ENCODE measurements at regions not wholly inside any gene's neighbourhood (a gene's known extent, or its start where the extent isn't known, plus 50 kb on each side); places are given as distances from the start of the nearest gene placed in this dataset.
A peak's percentile ranks its signal among the peaks of the same experiment; 100 is the strongest.
"Not testable (repeated sequence)": the region's sequence is repeated elsewhere in the genome, so short reads cannot be mapped to it uniquely, and the experiment has no call there.

GRCh38 chr6:100078509-100078908 is 84.5 kb upstream of the MCHR2 start:
- TF ChIP-seq ZFX (IDR thresholded peaks at IDR 0.05), result no peak
- TF ChIP-seq, protein P1, sequence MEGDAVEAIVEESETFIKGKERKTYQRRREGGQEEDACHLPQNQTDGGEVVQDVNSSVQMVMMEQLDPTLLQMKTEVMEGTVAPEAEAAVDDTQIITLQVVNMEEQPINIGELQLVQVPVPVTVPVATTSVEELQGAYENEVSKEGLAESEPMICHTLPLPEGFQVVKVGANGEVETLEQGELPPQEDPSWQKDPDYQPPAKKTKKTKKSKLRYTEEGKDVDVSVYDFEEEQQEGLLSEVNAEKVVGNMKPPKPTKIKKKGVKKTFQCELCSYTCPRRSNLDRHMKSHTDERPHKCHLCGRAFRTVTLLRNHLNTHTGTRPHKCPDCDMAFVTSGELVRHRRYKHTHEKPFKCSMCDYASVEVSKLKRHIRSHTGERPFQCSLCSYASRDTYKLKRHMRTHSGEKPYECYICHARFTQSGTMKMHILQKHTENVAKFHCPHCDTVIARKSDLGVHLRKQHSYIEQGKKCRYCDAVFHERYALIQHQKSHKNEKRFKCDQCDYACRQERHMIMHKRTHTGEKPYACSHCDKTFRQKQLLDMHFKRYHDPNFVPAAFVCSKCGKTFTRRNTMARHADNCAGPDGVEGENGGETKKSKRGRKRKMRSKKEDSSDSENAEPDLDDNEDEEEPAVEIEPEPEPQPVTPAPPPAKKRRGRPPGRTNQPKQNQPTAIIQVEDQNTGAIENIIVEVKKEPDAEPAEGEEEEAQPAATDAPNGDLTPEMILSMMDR (conservative IDR thresholded peaks at IDR 0.05), result peak; percentile 70

DNA sequence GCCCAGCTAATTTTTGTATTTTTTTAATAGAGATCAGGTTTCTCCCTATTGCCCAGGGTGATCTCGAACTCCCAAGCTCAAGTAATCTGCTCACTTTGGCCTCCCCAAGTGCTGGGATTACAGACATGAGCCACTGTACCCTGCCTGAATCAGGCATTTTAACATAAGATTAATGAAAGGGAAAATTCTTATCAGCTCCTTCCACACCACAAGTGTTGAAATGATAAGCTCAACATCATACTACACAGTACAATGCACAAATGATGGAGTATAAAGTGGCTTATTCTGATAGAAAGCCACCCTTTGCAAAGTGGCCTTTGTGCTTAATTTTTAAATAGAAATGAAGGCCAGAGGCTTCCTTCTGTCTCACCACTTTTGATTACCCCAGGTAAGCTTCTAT is 71.3 kb upstream of the MCHR2 start:
- TF ChIP-seq ZFX (IDR thresholded peaks at IDR 0.05), result no peak
- TF ChIP-seq, protein P1 (conservative IDR thresholded peaks at IDR 0.05), result no peak
- no peak overlapping the region for H3K27ac ChIP-seq

More at GRCh38 chr6:100078509-100078908, 84.5 kb upstream of the MCHR2 start:
- H3K27ac ChIP-seq, result no peak overlapping the region

- H3K27ac ChIP-seq, result no peak overlapping the region
- no peak for TF ChIP-seq ZFX (IDR thresholded peaks at IDR 0.05)
- TF ChIP-seq, protein P1 (conservative IDR thresholded peaks at IDR 0.05), result no peak
Observed at GRCh38 chr6:100062621-100063020, 68.6 kb upstream of the MCHR2 start.

- TF ChIP-seq, protein P1 (conservative IDR thresholded peaks at IDR 0.05), result no peak
- no peak for TF ChIP-seq ZFX (IDR thresholded peaks at IDR 0.05)
- H3K27ac ChIP-seq, result no peak overlapping the region
Observed at GRCh38 chr6:100057941-100058340, 63.9 kb upstream of the MCHR2 start.

- no peak overlapping the region for H3K27ac ChIP-seq
- no peak for TF ChIP-seq ZFX (IDR thresholded peaks at IDR 0.05)
- TF ChIP-seq, protein P1 (conservative IDR thresholded peaks at IDR 0.05), result no peak
Observed at GRCh38 chr6:100050550-100050949, 56.5 kb upstream of the MCHR2 start.

- not testable (repeated sequence) for H3K27ac ChIP-seq
Observed at GRCh38 chr6:100043961-100044360, 49.9 kb upstream of the MCHR2 start.
